Ishikawa (cell line): ENCODE measurements at regions not wholly inside any gene's neighbourhood (a gene's known extent, or its start where the extent isn't known, plus 50 kb on each side); places are given as distances from the start of the nearest gene placed in this dataset.

Source experiments
- CEBPB ChIP-seq: IDR thresholded peaks from 2 replicates; pipeline ENCODE4 v1.6.1; 2012
- CREB1 ChIP-seq: IDR thresholded peaks from 2 replicates; pipeline ENCODE4 v1.6.1; 2012; ENCODE audit warnings: low read depth
- EGR1 ChIP-seq: IDR thresholded peaks from 2 replicates; pipeline ENCODE4 v1.6.1; 2012
- EP300 ChIP-seq: IDR thresholded peaks from 2 replicates; pipeline ENCODE4 v1.6.1; 2012; ENCODE audit warnings: borderline replicate concordance
- FOXM1 ChIP-seq: IDR thresholded peaks from 2 replicates; pipeline ENCODE4 v1.6.1; 2012; ENCODE audit warnings: low read depth, borderline replicate concordance
- MAX ChIP-seq: IDR thresholded peaks from 2 replicates; pipeline ENCODE4 v1.6.1; 2012
- NFIC ChIP-seq: IDR thresholded peaks from 2 replicates; pipeline ENCODE4 v1.6.1; 2012
- RAD21 ChIP-seq: IDR thresholded peaks from 2 replicates; pipeline ENCODE4 v1.6.1; 2012; ENCODE audit warnings: low read depth
- REST ChIP-seq: IDR thresholded peaks from 2 replicates; pipeline ENCODE4 v1.6.1; 2012; ENCODE audit warnings: low read depth, mild to moderate bottlenecking
- TAF1 ChIP-seq: IDR thresholded peaks from 2 replicates; pipeline ENCODE4 v1.6.1; 2012; ENCODE audit warnings: low read depth, mild to moderate bottlenecking
- TCF12 ChIP-seq: IDR thresholded peaks from 2 replicates; pipeline ENCODE4 v1.6.1; 2012; ENCODE audit warnings: low read depth
- TEAD4 ChIP-seq: IDR thresholded peaks from 2 replicates; pipeline ENCODE4 v1.6.1; 2012
- USF1 ChIP-seq: IDR thresholded peaks from 2 replicates; pipeline ENCODE4 v1.6.1; 2012
- YY1 ChIP-seq: IDR thresholded peaks from 2 replicates; pipeline ENCODE4 v1.6.1; 2012; ENCODE audit warnings: low read depth
- ZBTB7A ChIP-seq: IDR thresholded peaks from 2 replicates; pipeline ENCODE4 v1.6.1; 2012; ENCODE audit warnings: low read depth

GRCh38 chr9:134571946-134572917, 69.4 kb upstream of the COL5A1 start:
- no peak for TF ChIP-seq TAF1
- no peak for TF ChIP-seq EGR1
- no peak for TF ChIP-seq REST
- no peak for TF ChIP-seq CEBPB
- TF ChIP-seq NFIC = no peak
- TF ChIP-seq EP300 = no peak
- TF ChIP-seq TEAD4 = no peak
- no peak for TF ChIP-seq MAX
- no peak for TF ChIP-seq RAD21
- TF ChIP-seq CREB1 = no peak
- no peak for TF ChIP-seq YY1
- TF ChIP-seq USF1 = no peak
- no peak for TF ChIP-seq TCF12
- no peak for TF ChIP-seq FOXM1

GRCh38 chr9:134575103-134575900, 66.3 kb upstream of the COL5A1 start:
- TF ChIP-seq CREB1 (no peak), CEBPB (no peak), YY1 (no peak), EP300 (no peak), NFIC (no peak), REST (no peak), EGR1 (no peak), USF1 (no peak), ZBTB7A (no peak), RAD21 (no peak), TCF12 (no peak)

GRCh38 chr9:134575901-134576176, 65.8 kb upstream of the COL5A1 start:
- no peak for TF ChIP-seq USF1
- TF ChIP-seq CREB1 = no peak
- no peak for TF ChIP-seq TEAD4
- no peak for TF ChIP-seq NFIC
- TF ChIP-seq CEBPB = no peak
- no peak for TF ChIP-seq EGR1
- TF ChIP-seq TCF12 = no peak
- no peak for TF ChIP-seq REST
- TF ChIP-seq FOXM1 = no peak
- TF ChIP-seq TAF1 = no peak
- TF ChIP-seq YY1 = no peak
- no peak for TF ChIP-seq ZBTB7A
- no peak for TF ChIP-seq MAX
- TF ChIP-seq EP300 = no peak
